Adrenal gland (tissue), 5 donors: ENCODE measurements at regions not wholly inside any gene's neighbourhood (a gene's known extent, or its start where the extent isn't known, plus 50 kb on each side); places are given as distances from the start of the nearest gene placed in this dataset.

Experiments used
- CTCF ChIP-seq, 6 experiments: fragments of 450-650 bp in 4 of 6; fragments of 200-600 bp in 2 of 6; sonication (generic) in 1 of 6; IDR thresholded peaks; 1 replicate in 5 of 6; 2 replicates in 1 of 6; pipeline versions ENCODE4 v1.5.1 to v1.8.0; 2016 to 2021; ENCODE audit warnings: antibody characterized with exemption in 6 of 6, mild to moderate bottlenecking in 2 of 6, moderate library complexity in 1 of 6
- POLR2A ChIP-seq, 2 donors: fragments of 450-650 bp; IDR thresholded peaks; one replicate each; pipeline ENCODE4 v1.6.1; 2017; ENCODE audit warnings: antibody characterized with exemption in 2 of 2, mild to moderate bottlenecking in 2 of 2, moderate library complexity in 1 of 2
- donor health status: DM: no; HTN: no; CAD: no.

DNA sequence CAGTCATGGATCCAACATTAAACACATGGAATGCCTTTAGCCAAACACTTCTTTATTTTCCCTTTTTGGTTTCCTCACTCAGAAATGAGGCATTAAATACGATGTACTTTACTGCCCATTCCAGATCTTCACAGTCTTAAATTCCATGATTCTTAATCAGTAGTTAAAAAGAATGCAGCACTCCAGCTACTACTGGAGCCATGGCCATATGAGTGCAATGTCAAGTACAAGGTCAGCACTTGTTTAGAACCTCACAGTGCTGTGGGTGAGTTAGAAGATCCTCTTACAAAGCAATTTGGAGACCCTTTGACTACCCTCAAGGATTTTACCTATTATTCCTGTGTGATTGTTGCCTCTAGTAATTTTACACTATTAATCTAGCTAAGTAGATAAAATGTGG lies 550.3 kb upstream of the LRRTM1 start:
- TF ChIP-seq CTCF (IDR thresholded peaks at IDR 0.05) (no peak), POLR2A (IDR thresholded peaks at IDR 0.05) (no peak)
